Heart left ventricle (tissue), 13 donors: ENCODE measurements at regions not wholly inside any gene's neighbourhood (a gene's known extent, or its start where the extent isn't known, plus 50 kb on each side); places are given as distances from the start of the nearest gene placed in this dataset.

Experiments
- POLR2A ChIP-seq, 2 donors: fragments of 450-650 bp; IDR thresholded peaks; one replicate each; pipeline ENCODE4 v1.6.1; 2017; ENCODE audit warnings: antibody characterized with exemption in 2 of 2, mild to moderate bottlenecking in 2 of 2, moderate library complexity in 2 of 2
- TF ChIP-seq, protein P1 (sequence below), 12 donors: fragments of 200-600 bp; sonication (generic) in 4 of 12; IDR thresholded peaks; one replicate each; pipeline versions ENCODE4 v1.5.0 to v1.8.0; 2018 to 2022; ENCODE audit warnings: antibody characterized with exemption in 12 of 12, mild to moderate bottlenecking in 5 of 12
- donor health status: ischemic (EF 13 %, LVEDD 7.1; RV severe dilation, severe dysfunction).
- donor health status: DM: no; HTN: yes; CAD: no.
- donor health status: DM: no; HTN: no; CAD: no.
- donor health status: ischemic (EF 25% LVEDD 6.9; RV normal size, moderate dysfunction).
- donor health status: ischemic (EF 25% LVEDD 5.7; RV mildly dilated, moderate dysfunction).
- donor health status: ischemic (EF 35%, LVEDD 5.7; RV mildly dilated, moderate dysfunction).
- donor health status: nonischemic (EF 11% LVEDD 7.7; RV severe dilation, severe dysfunction).
- donor health status: DM: yes; HTN: yes; CAD: no.
- donor health status: PGD.
- donor health status: ischemic (EF 29% LVEDD 5.4; RV normal size, mild dysfunction).
- donor health status: nonischemic (EF 23%, LVEDD 6.1; RV moderate dilation, normal function).

DNA sequence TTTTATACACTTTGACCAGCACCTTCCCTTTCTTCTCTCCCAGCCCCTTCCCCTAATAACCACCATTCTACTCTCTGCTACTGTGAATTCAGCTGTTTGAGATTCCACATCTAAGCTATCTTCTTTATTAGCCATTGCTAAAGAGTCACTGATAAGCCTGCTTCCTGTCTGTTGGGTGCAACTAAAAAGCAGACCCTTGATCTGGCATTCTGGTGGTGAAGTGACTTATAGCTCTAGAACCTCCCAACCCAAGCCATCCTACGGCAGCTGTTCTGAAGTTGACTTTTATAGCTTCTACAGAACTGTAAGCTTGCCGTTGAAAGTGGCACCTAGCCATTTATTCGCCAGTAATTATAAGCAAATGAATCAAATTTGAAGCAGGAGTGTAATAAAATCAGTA, 105.6 kb downstream of the AHR start:
- TF ChIP-seq, protein P1, sequence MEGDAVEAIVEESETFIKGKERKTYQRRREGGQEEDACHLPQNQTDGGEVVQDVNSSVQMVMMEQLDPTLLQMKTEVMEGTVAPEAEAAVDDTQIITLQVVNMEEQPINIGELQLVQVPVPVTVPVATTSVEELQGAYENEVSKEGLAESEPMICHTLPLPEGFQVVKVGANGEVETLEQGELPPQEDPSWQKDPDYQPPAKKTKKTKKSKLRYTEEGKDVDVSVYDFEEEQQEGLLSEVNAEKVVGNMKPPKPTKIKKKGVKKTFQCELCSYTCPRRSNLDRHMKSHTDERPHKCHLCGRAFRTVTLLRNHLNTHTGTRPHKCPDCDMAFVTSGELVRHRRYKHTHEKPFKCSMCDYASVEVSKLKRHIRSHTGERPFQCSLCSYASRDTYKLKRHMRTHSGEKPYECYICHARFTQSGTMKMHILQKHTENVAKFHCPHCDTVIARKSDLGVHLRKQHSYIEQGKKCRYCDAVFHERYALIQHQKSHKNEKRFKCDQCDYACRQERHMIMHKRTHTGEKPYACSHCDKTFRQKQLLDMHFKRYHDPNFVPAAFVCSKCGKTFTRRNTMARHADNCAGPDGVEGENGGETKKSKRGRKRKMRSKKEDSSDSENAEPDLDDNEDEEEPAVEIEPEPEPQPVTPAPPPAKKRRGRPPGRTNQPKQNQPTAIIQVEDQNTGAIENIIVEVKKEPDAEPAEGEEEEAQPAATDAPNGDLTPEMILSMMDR (IDR thresholded peaks at IDR 0.05): no peak
- TF ChIP-seq POLR2A (IDR thresholded peaks at IDR 0.05): no peak
